HL-60 (cell line): ENCODE measurements at regions not wholly inside any gene's neighbourhood (a gene's known extent, or its start where the extent isn't known, plus 50 kb on each side); places are given as distances from the start of the nearest gene placed in this dataset.

Source experiments
- GABPA ChIP-seq: IDR thresholded peaks from 2 replicates; pipeline ENCODE4 v1.6.1; 2012; ENCODE audit warnings: low read depth
- POLR2AphosphoS5 ChIP-seq: IDR thresholded peaks from 2 replicates; pipeline ENCODE4 v1.6.1; 2012; ENCODE audit warnings: low read depth
- TF ChIP-seq, protein P1 (sequence below): IDR thresholded peaks from one replicate; pipeline ENCODE4 v1.5.1; 2011; ENCODE audit warnings: low read length, control low read depth, inconsistent platforms; ENCODE audit not compliant: insufficient read depth

DNA sequence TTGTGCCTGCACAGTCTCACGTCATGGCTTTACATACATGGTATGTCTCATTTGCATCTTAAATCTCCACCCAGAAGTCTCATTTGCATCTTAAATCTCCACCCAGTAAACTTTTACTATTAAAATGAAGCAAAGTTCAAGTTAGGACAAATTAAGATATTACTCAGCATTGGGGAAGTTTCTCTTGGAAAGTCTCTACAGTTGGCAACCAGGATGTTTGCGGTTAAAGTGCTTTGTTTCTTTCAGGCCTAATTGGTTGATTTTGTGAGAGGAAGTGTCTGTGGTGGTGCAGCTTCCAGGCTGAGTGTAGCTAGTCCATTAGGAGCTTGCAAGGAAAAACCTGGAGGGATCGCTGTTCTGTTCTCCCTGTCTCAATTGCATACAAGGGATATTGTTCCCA, 1373.3 kb upstream of the GOT2 start:
- TF ChIP-seq, protein P1, sequence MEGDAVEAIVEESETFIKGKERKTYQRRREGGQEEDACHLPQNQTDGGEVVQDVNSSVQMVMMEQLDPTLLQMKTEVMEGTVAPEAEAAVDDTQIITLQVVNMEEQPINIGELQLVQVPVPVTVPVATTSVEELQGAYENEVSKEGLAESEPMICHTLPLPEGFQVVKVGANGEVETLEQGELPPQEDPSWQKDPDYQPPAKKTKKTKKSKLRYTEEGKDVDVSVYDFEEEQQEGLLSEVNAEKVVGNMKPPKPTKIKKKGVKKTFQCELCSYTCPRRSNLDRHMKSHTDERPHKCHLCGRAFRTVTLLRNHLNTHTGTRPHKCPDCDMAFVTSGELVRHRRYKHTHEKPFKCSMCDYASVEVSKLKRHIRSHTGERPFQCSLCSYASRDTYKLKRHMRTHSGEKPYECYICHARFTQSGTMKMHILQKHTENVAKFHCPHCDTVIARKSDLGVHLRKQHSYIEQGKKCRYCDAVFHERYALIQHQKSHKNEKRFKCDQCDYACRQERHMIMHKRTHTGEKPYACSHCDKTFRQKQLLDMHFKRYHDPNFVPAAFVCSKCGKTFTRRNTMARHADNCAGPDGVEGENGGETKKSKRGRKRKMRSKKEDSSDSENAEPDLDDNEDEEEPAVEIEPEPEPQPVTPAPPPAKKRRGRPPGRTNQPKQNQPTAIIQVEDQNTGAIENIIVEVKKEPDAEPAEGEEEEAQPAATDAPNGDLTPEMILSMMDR = no peak
- TF ChIP-seq POLR2AphosphoS5 (no peak), GABPA (no peak)
